ENCODE measurements at regions not wholly inside any gene's neighbourhood (a gene's known extent, or its start where the extent isn't known, plus 50 kb on each side); places are given as distances from the start of the nearest gene placed in this dataset.

GRCh38 chr6:11341867-11342266 lies 109.4 kb upstream of the NEDD9 start:
- Mint-ChIP-seq H3K4me3 (no peak overlapping the region), H3K36me3 (ENCODE audit: low read depth) (peaks cover 60% of the 10 kb centered on the region), H3K27ac (peak overlapping the region; percentile 91), H3K9me3 (peaks cover 4% of the 10 kb centered on the region), H3K4me1 (ENCODE audit: low read depth) (peaks cover 75% of the 10 kb centered on the region), H3K27me3 (no peaks in the 10 kb centered on the region)
- no peak for DNase-seq

- Mint-ChIP-seq H3K27ac (no peak overlapping the region), H3K9me3 (peaks cover 4% of the 10 kb centered on the region), H3K4me1 (ENCODE audit: low read depth) (peaks cover 69% of the 10 kb centered on the region), H3K27me3 (no peaks in the 10 kb centered on the region), H3K36me3 (ENCODE audit: low read depth) (peaks cover 60% of the 10 kb centered on the region), H3K4me3 (no peak overlapping the region)
- no peak for DNase-seq
Observed at GRCh38 chr6:11341303-11341702, 108.8 kb upstream of the NEDD9 start.

GRCh38 chr6:11339380-11339779 lies 106.9 kb upstream of the NEDD9 start:
- no peaks in the 10 kb centered on the region for H3K27me3 Mint-ChIP-seq
- no peak overlapping the region for H3K4me3 Mint-ChIP-seq
- no peak for DNase-seq
- H3K27ac Mint-ChIP-seq: no peak overlapping the region
- H3K36me3 Mint-ChIP-seq (ENCODE audit: low read depth): peaks cover 65% of the 10 kb centered on the region
- H3K9me3 Mint-ChIP-seq: peaks cover 4% of the 10 kb centered on the region
- peaks cover 57% of the 10 kb centered on the region for H3K4me1 Mint-ChIP-seq (ENCODE audit: low read depth)

- no peak overlapping the region for H3K4me3 Mint-ChIP-seq
- H3K27me3 Mint-ChIP-seq: no peaks in the 10 kb centered on the region
- peaks cover 4% of the 10 kb centered on the region for H3K9me3 Mint-ChIP-seq
- no peak for DNase-seq
- H3K4me1 Mint-ChIP-seq (ENCODE audit: low read depth): peaks cover 54% of the 10 kb centered on the region
- H3K27ac Mint-ChIP-seq: no peak overlapping the region
- H3K36me3 Mint-ChIP-seq (ENCODE audit: low read depth): peaks cover 65% of the 10 kb centered on the region
Observed at GRCh38 chr6:11337306-11337705, 104.8 kb upstream of the NEDD9 start.

GRCh38 chr6:11335826-11336225 lies 103.4 kb upstream of the NEDD9 start:
- Mint-ChIP-seq H3K4me1 (ENCODE audit: low read depth) (peaks cover 55% of the 10 kb centered on the region), H3K9me3 (peaks cover 4% of the 10 kb centered on the region), H3K27ac (no peak overlapping the region), H3K36me3 (ENCODE audit: low read depth) (peaks cover 59% of the 10 kb centered on the region), H3K27me3 (no peaks in the 10 kb centered on the region), H3K4me3 (no peak overlapping the region)
- no peak for DNase-seq

- Mint-ChIP-seq H3K4me3 (no peak overlapping the region), H3K27ac (peak overlapping the region; percentile 52), H3K36me3 (ENCODE audit: low read depth) (peaks cover 51% of the 10 kb centered on the region), H3K9me3 (no peaks in the 10 kb centered on the region), H3K4me1 (ENCODE audit: low read depth) (peaks cover 69% of the 10 kb centered on the region), H3K27me3 (no peaks in the 10 kb centered on the region)
- DNase-seq: no peak
Observed at GRCh38 chr6:11333132-11333849, 100.8 kb upstream of the NEDD9 start.

- Mint-ChIP-seq H3K27ac (peak overlapping the region; percentile 36), H3K4me3 (no peak overlapping the region), H3K9me3 (no peaks in the 10 kb centered on the region), H3K27me3 (no peaks in the 10 kb centered on the region), H3K4me1 (ENCODE audit: low read depth) (peaks cover 73% of the 10 kb centered on the region), H3K36me3 (ENCODE audit: low read depth) (peaks cover 51% of the 10 kb centered on the region)
- no peak for DNase-seq
Observed at GRCh38 chr6:11332463-11332862, 100.0 kb upstream of the NEDD9 start.

GRCh38 chr6:11331111-11331510 lies 98.6 kb upstream of the NEDD9 start:
- Mint-ChIP-seq H3K4me3 (peak overlapping the region; percentile 21), H3K9me3 (no peaks in the 10 kb centered on the region), H3K4me1 (ENCODE audit: low read depth) (peaks cover 85% of the 10 kb centered on the region), H3K36me3 (ENCODE audit: low read depth) (peaks cover 60% of the 10 kb centered on the region), H3K27me3 (no peaks in the 10 kb centered on the region), H3K27ac (peak overlapping the region; percentile 92)
- DNase-seq: no peak

GRCh38 chr6:11330413-11330760 lies 97.9 kb upstream of the NEDD9 start:
- Mint-ChIP-seq H3K27me3 (no peaks in the 10 kb centered on the region), H3K27ac (peak overlapping the region; percentile 92), H3K36me3 (ENCODE audit: low read depth) (peaks cover 52% of the 10 kb centered on the region), H3K4me3 (no peak overlapping the region), H3K4me1 (ENCODE audit: low read depth) (peaks cover 86% of the 10 kb centered on the region), H3K9me3 (no peaks in the 10 kb centered on the region)
- DNase-seq: no peak

- Mint-ChIP-seq H3K4me3 (no peak overlapping the region), H3K27ac (peak overlapping the region; percentile 92), H3K27me3 (no peaks in the 10 kb centered on the region), H3K4me1 (ENCODE audit: low read depth) (peaks cover 90% of the 10 kb centered on the region), H3K36me3 (ENCODE audit: low read depth) (peaks cover 48% of the 10 kb centered on the region), H3K9me3 (no peaks in the 10 kb centered on the region)
- DNase-seq: no peak
Observed at GRCh38 chr6:11329726-11330412, 97.4 kb upstream of the NEDD9 start.

- H3K9me3 Mint-ChIP-seq: no peaks in the 10 kb centered on the region
- H3K4me1 Mint-ChIP-seq (ENCODE audit: low read depth): peaks cover 96% of the 10 kb centered on the region
- no peak overlapping the region for H3K4me3 Mint-ChIP-seq
- H3K36me3 Mint-ChIP-seq (ENCODE audit: low read depth): peaks cover 50% of the 10 kb centered on the region
- no peak overlapping the region for H3K27ac Mint-ChIP-seq
- DNase-seq: no peak
- H3K27me3 Mint-ChIP-seq: no peaks in the 10 kb centered on the region
Observed at GRCh38 chr6:11328613-11329247, 96.3 kb upstream of the NEDD9 start.

GRCh38 chr6:11327961-11328360 lies 95.5 kb upstream of the NEDD9 start:
- peaks cover 48% of the 10 kb centered on the region for H3K36me3 Mint-ChIP-seq (ENCODE audit: low read depth)
- H3K4me3 Mint-ChIP-seq: no peak overlapping the region
- DNase-seq: no peak
- H3K4me1 Mint-ChIP-seq (ENCODE audit: low read depth): peaks cover 96% of the 10 kb centered on the region
- no peaks in the 10 kb centered on the region for H3K9me3 Mint-ChIP-seq
- no peak overlapping the region for H3K27ac Mint-ChIP-seq
- H3K27me3 Mint-ChIP-seq: no peaks in the 10 kb centered on the region

- no peak for DNase-seq
- no peak overlapping the region for H3K4me3 Mint-ChIP-seq
- no peaks in the 10 kb centered on the region for H3K9me3 Mint-ChIP-seq
- peaks cover 44% of the 10 kb centered on the region for H3K36me3 Mint-ChIP-seq (ENCODE audit: low read depth)
- H3K4me1 Mint-ChIP-seq (ENCODE audit: low read depth): peaks cover 88% of the 10 kb centered on the region
- H3K27me3 Mint-ChIP-seq: no peaks in the 10 kb centered on the region
- H3K27ac Mint-ChIP-seq: no peak overlapping the region
Observed at GRCh38 chr6:11326116-11326515, 93.6 kb upstream of the NEDD9 start.

- Mint-ChIP-seq H3K36me3 (ENCODE audit: low read depth) (peaks cover 52% of the 10 kb centered on the region), H3K27ac (peak overlapping the region; percentile 96), H3K4me1 (ENCODE audit: low read depth) (peaks cover 84% of the 10 kb centered on the region), H3K9me3 (no peaks in the 10 kb centered on the region), H3K4me3 (peak overlapping the region; percentile 55), H3K27me3 (no peaks in the 10 kb centered on the region)
- DNase-seq: peak; percentile 55
Observed at GRCh38 chr6:11324453-11325015, 92.1 kb upstream of the NEDD9 start.

Data from activated T-cell treated with anti-CD3 and anti-CD28 coated beads, Interleukin-2, amount 50 U/mL, for 24 hours (primary cell).